CD8-positive, alpha-beta memory T cell (primary cell): ENCODE measurements at regions not wholly inside any gene's neighbourhood (a gene's known extent, or its start where the extent isn't known, plus 50 kb on each side); places are given as distances from the start of the nearest gene placed in this dataset.

Experiments
- CTCF ChIA-PET: fragments of 350-600 bp; sonication (Branson Sonifier 250); formaldehyde crosslinking; loops from one replicate; lab custom pipeline; 2021; ENCODE audit warnings: antibody characterized with exemption; lab: Charles Lee
- POLR2A ChIA-PET: fragments of 350-600 bp; sonication (Branson Sonifier 250); formaldehyde crosslinking; loops from one replicate; lab custom pipeline; 2021; ENCODE audit warnings: antibody characterized with exemption; lab: Charles Lee
- DNase-seq, 5 donors: peaks; one replicate each; pipeline versions ENCODE4 v3.0.0 to v3.0.0-alpha.2; 2020 to 2022; ENCODE audit warnings: mixed read lengths in 1 of 5
- H3K27ac ChIP-seq: one replicate; pipeline ENCODE4 v1.7.0; 2013; ENCODE audit warnings: low read depth, mild to moderate bottlenecking, low read length, moderate library complexity
- H3K27me3 ChIP-seq: 2 replicates; pipeline ENCODE4 v1.7.0; 2013; ENCODE audit warnings: low read length, mild to moderate bottlenecking; ENCODE audit not compliant: insufficient read depth, poor library complexity, severe bottlenecking
- H3K36me3 ChIP-seq: 2 replicates; pipeline ENCODE4 v1.7.0; 2013; ENCODE audit warnings: mild to moderate bottlenecking, low read length, moderate library complexity; ENCODE audit not compliant: insufficient read depth
- H3K4me1 ChIP-seq: 2 replicates; pipeline ENCODE4 v1.7.0; 2013; ENCODE audit warnings: mild to moderate bottlenecking, low read length, moderate library complexity; ENCODE audit not compliant: insufficient read depth
- H3K4me3 ChIP-seq: 2 replicates; pipeline ENCODE4 v1.7.0; 2013; ENCODE audit warnings: mild to moderate bottlenecking, low read length
- H3K9me3 ChIP-seq: 2 replicates; pipeline ENCODE4 v1.7.0; 2013; ENCODE audit warnings: mild to moderate bottlenecking, low read length
- H3K27ac Mint-ChIP-seq, 8 donors: one replicate each; pipeline ENCODE4 v1.8.0; 2020 to 2021; ENCODE audit warnings: mixed read lengths in 8 of 8, mild to moderate bottlenecking in 6 of 8, inconsistent platforms in 3 of 8, moderate library complexity in 3 of 8
- H3K27me3 Mint-ChIP-seq, 2 donors: one replicate each; pipeline ENCODE4 v1.8.0; 2020 to 2021; ENCODE audit warnings: mixed read lengths in 2 of 2, mild to moderate bottlenecking in 1 of 2, moderate library complexity in 1 of 2
- H3K36me3 Mint-ChIP-seq, 3 donors: one replicate each; pipeline ENCODE4 v1.8.0; 2020 to 2021; ENCODE audit warnings: mixed read lengths in 3 of 3, inconsistent platforms in 1 of 3, mild to moderate bottlenecking in 1 of 3
- H3K4me1 Mint-ChIP-seq, 3 donors: one replicate each; pipeline ENCODE4 v1.8.0; 2020 to 2021; ENCODE audit warnings: mixed read lengths in 3 of 3, inconsistent platforms in 1 of 3, mild to moderate bottlenecking in 1 of 3
- H3K4me3 Mint-ChIP-seq, 7 donors: one replicate each; pipeline ENCODE4 v1.8.0; 2020 to 2021; ENCODE audit warnings: mixed read lengths in 7 of 7, mild to moderate bottlenecking in 6 of 7, moderate library complexity in 4 of 7, inconsistent platforms in 2 of 7
- H3K9me3 Mint-ChIP-seq, 5 donors: one replicate each; pipeline ENCODE4 v1.8.0; 2020 to 2022; ENCODE audit warnings: mixed read lengths in 5 of 5, mild to moderate bottlenecking in 3 of 5, moderate library complexity in 2 of 5, inconsistent platforms in 1 of 5

- Mint-ChIP-seq H3K27ac (no peak overlapping the region), H3K4me3 (no peak overlapping the region), H3K9me3 (peaks cover 0 to 2% (median 0%) of the 10 kb centered on the region in 5 donors), H3K4me1 (no peaks in the 10 kb centered on the region), H3K36me3 (no peaks in the 10 kb centered on the region), H3K27me3 (peaks cover 13 to 49% of the 10 kb centered on the region in 2 donors)
- no peak overlapping the region for H3K27ac ChIP-seq
- H3K27me3 ChIP-seq = no peaks in the 10 kb centered on the region
- ChIA-PET CTCF (interaction anchor here (2.8 kb wide), 1 partner anchor 10 kb away, joined by 8 read pairs; no protein-coding TSS in a partner anchor), POLR2A (no interaction called here)
- H3K9me3 ChIP-seq = no peaks in the 10 kb centered on the region
- no peaks in the 10 kb centered on the region for H3K4me1 ChIP-seq
- no peaks in the 10 kb centered on the region for H3K36me3 ChIP-seq
- no peak overlapping the region for H3K4me3 ChIP-seq
- DNase-seq = no peak
Measured at GRCh38 chr3:150210461-150211110, 197.5 kb upstream of the TSC22D2 start.

GRCh38 chr3:150203273-150203672 is 204.8 kb upstream of the TSC22D2 start:
- Mint-ChIP-seq H3K4me3 (no peak overlapping the region), H3K9me3 (peaks cover 0 to 2% (median 0%) of the 10 kb centered on the region in 5 donors), H3K27ac (no peak overlapping the region), H3K27me3 (peaks cover 11 to 46% of the 10 kb centered on the region in 2 donors), H3K36me3 (no peaks in the 10 kb centered on the region), H3K4me1 (no peaks in the 10 kb centered on the region)
- H3K27ac ChIP-seq = no peak overlapping the region
- no peaks in the 10 kb centered on the region for H3K9me3 ChIP-seq
- no peaks in the 10 kb centered on the region for H3K4me1 ChIP-seq
- no peak for DNase-seq
- H3K27me3 ChIP-seq = no peaks in the 10 kb centered on the region
- POLR2A ChIA-PET = no interaction called here
- H3K36me3 ChIP-seq = no peaks in the 10 kb centered on the region
- CTCF ChIA-PET = interaction anchor here (1.5 kb wide), 1 partner anchor 266 kb away, joined by 3 read pairs; no protein-coding TSS in a partner anchor
- H3K4me3 ChIP-seq = no peak overlapping the region

- Histone ChIP-seq H3K27me3 (no peaks in the 10 kb centered on the region), H3K36me3 (no peaks in the 10 kb centered on the region), H3K4me3 (no peak overlapping the region), H3K9me3 (no peaks in the 10 kb centered on the region), H3K4me1 (no peaks in the 10 kb centered on the region), H3K27ac (no peak overlapping the region)
- Mint-ChIP-seq H3K27me3 (peaks cover 8 to 50% of the 10 kb centered on the region in 2 donors), H3K27ac (no peak overlapping the region), H3K9me3 (peaks cover 0 to 2% (median 0%) of the 10 kb centered on the region in 5 donors), H3K4me1 (no peaks in the 10 kb centered on the region), H3K4me3 (no peak overlapping the region), H3K36me3 (no peaks in the 10 kb centered on the region)
- ChIA-PET POLR2A (no interaction called here), CTCF (interaction anchor here (1.5 kb wide), 1 partner anchor 265 kb away, joined by 3 read pairs; no protein-coding TSS in a partner anchor)
- no peak for DNase-seq
Measured at GRCh38 chr3:150202711-150203110, 205.4 kb upstream of the TSC22D2 start.

- Mint-ChIP-seq H3K4me3 (no peak overlapping the region), H3K36me3 (no peaks in the 10 kb centered on the region), H3K27me3 (peaks cover 17 to 51% of the 10 kb centered on the region in 2 donors), H3K4me1 (no peaks in the 10 kb centered on the region), H3K9me3 (peaks cover 0 to 1% (median 0%) of the 10 kb centered on the region in 5 donors), H3K27ac (no peak overlapping the region)
- no peak for DNase-seq
- no peaks in the 10 kb centered on the region for H3K9me3 ChIP-seq
- POLR2A ChIA-PET = no interaction called here
- H3K4me3 ChIP-seq = no peak overlapping the region
- no peaks in the 10 kb centered on the region for H3K27me3 ChIP-seq
- no peaks in the 10 kb centered on the region for H3K4me1 ChIP-seq
- no peaks in the 10 kb centered on the region for H3K36me3 ChIP-seq
- CTCF ChIA-PET = no interaction called here
- no peak overlapping the region for H3K27ac ChIP-seq
Measured at GRCh38 chr3:150194957-150195356, 213.1 kb upstream of the TSC22D2 start.

- no peaks in the 10 kb centered on the region for H3K36me3 ChIP-seq
- no peaks in the 10 kb centered on the region for H3K36me3 Mint-ChIP-seq
- H3K4me1 ChIP-seq = no peaks in the 10 kb centered on the region
Measured at GRCh38 chr3:150194513-150194912, 213.6 kb upstream of the TSC22D2 start.

GRCh38 chr3:150184426-150185071 is 213.9 kb upstream of the PFN2 start:
- no peaks in the 10 kb centered on the region for H3K9me3 ChIP-seq
- no peak overlapping the region for H3K27ac ChIP-seq
- no peaks in the 10 kb centered on the region for H3K27me3 ChIP-seq
- no peak overlapping the region for H3K4me3 ChIP-seq
- H3K27me3 Mint-ChIP-seq = peaks cover 6 to 32% of the 10 kb centered on the region in 2 donors
- no peak overlapping the region for H3K27ac Mint-ChIP-seq
- H3K36me3 Mint-ChIP-seq = no peaks in the 10 kb centered on the region
- no peaks in the 10 kb centered on the region for H3K4me1 ChIP-seq
- peaks cover 0 to 2% (median 2%) of the 10 kb centered on the region in 5 donors for H3K9me3 Mint-ChIP-seq
- no peak overlapping the region for H3K4me3 Mint-ChIP-seq
- no peak for DNase-seq
- no peaks in the 10 kb centered on the region for H3K4me1 Mint-ChIP-seq
- POLR2A ChIA-PET = no interaction called here
- CTCF ChIA-PET = interaction anchor here (0.8 to 1.6 kb wide), 10 partner anchors 9 to 248 kb away, joined by 3 to 14 read pairs (median 5); partner anchors contain the start of gene PFN2
- no peaks in the 10 kb centered on the region for H3K36me3 ChIP-seq

More at GRCh38 chr3:150194513-150194912, 213.6 kb upstream of the TSC22D2 start:
- Mint-ChIP-seq H3K9me3 (peaks cover 0 to 6% (median under 1%) of the 10 kb centered on the region in 5 donors), H3K4me1 (no peaks in the 10 kb centered on the region), H3K27me3 (peaks cover 17 to 49% of the 10 kb centered on the region in 2 donors), H3K27ac (no peak overlapping the region), H3K4me3 (no peak overlapping the region)
- Histone ChIP-seq H3K27ac (no peak overlapping the region), H3K9me3 (no peaks in the 10 kb centered on the region), H3K4me3 (no peak overlapping the region), H3K27me3 (no peaks in the 10 kb centered on the region)
- CTCF ChIA-PET = no interaction called here
- POLR2A ChIA-PET = no interaction called here
- no peak for DNase-seq

GRCh38 chr3:150183678-150184425 is 213.2 kb upstream of the PFN2 start:
- Mint-ChIP-seq H3K4me1 (no peaks in the 10 kb centered on the region), H3K4me3 (no peak overlapping the region), H3K9me3 (no peaks in the 10 kb centered on the region), H3K27ac (no peak overlapping the region), H3K27me3 (peaks cover 6 to 30% of the 10 kb centered on the region in 2 donors), H3K36me3 (no peaks in the 10 kb centered on the region)
- Histone ChIP-seq H3K27ac (no peak overlapping the region), H3K4me1 (no peaks in the 10 kb centered on the region), H3K36me3 (no peaks in the 10 kb centered on the region), H3K4me3 (no peak overlapping the region), H3K27me3 (no peaks in the 10 kb centered on the region), H3K9me3 (no peaks in the 10 kb centered on the region)
- peak; percentile 5 to 57 (median 35) for DNase-seq
- CTCF ChIA-PET = interaction anchor here (0.8 to 1.6 kb wide), 11 partner anchors 9 to 248 kb away, joined by 3 to 14 read pairs (median 5); partner anchors contain the start of gene PFN2
- POLR2A ChIA-PET = no interaction called here
